GM19468 (cell line): ENCODE measurements at regions not wholly inside any gene's neighbourhood (a gene's known extent, or its start where the extent isn't known, plus 50 kb on each side); places are given as distances from the start of the nearest gene placed in this dataset.

ENCODE experiments used
- ATAC-seq: cut with Tn5 transposase; IDR thresholded peaks from one replicate; pipeline ENCODE4 v1.9.1; 2021; ENCODE audit warnings: mild to moderate bottlenecking, moderate library complexity, moderate number of reproducible peaks; ENCODE audit not compliant: unreplicated experiment; ENCODE audit errors: extremely low read depth

- no peak for ATAC-seq
These were observed 79.7 kb downstream of the VMA21 start for GRCh38 chrX:151476604-151477303.

DNA sequence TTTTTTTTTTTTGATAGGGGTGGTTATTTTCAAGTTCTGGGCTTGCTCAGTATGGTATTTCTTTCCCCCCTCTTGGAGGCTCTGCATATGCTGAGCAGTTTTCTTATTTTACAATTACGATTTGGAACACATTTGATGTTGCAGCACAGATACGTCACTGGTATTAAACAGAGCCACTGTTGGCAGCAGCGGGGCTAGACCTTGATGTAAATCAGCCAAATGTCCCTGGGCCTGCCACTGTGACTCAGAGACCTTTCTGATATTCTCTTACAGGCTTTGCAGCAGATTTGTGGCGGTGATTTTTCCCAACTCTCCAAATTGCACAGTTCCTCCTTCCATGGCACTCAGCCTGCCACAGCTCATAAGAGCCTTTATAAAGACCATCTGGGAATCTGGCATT, 81.1 kb downstream of the VMA21 start:
- no peak for ATAC-seq

- ATAC-seq = peak; percentile 76
These were observed 74.8 kb upstream of the PASD1 start for GRCh38 chrX:151488677-151489076.

DNA sequence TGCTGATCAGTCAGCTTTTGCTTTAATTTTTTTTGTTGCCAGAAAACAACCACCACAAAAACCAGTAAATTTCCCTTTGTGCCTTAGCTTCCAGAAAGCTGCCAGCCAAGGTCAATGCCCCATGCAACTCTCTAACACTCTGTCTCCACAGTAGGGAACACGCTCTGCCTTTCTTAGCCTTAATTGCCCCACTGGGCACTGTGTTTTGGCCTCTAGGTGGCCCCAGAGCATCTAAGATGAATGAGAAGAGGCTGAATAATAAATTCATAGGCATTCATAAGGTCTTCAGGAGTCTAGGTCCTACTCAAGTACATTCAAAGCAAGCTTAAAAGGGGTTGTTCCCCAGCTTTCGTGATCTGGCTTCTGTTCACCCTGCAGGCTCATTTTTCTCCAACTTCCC, 57.7 kb upstream of the PASD1 start:
- ATAC-seq = no peak

DNA sequence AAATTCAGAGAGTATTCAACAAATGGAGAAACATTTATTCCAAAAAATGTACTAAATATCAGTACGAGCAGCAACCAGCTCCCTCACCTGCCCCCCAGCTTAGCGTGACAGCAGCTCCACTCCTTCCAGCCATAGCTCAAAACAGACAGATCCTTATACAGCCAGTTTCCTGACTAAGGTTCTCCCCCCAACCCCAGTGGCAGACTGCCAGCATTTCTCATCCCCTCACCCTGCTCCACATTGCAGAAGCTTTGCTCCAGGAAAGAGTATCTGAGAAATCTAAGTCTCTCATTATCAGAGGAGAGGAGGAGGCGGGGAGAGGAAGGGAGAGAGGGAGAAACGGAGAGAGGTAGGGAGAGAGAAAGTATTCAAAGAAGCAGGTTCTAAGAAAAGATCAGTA, 53.3 kb upstream of the PASD1 start:
- ATAC-seq = no peak

GRCh38 chrX:151513472-151513871, 50.0 kb upstream of the PASD1 start:
- ATAC-seq = no peak
